ENCODE measurements at regions not wholly inside any gene's neighbourhood (a gene's known extent, or its start where the extent isn't known, plus 50 kb on each side); places are given as distances from the start of the nearest gene placed in this dataset.

- TF ChIP-seq POLR2A (IDR thresholded peaks at IDR 0.05): no peak
- no peak for TF ChIP-seq POLR2AphosphoS5 (IDR thresholded peaks at IDR 0.05)
- no peak for TF ChIP-seq CTCF (IDR thresholded peaks at IDR 0.05 in 8 of 11, conservative IDR thresholded peaks at IDR 0.05 in 3 of 11)
- intact Hi-C loops (cut with DNase I; ENCODE audit: low total_unique reads): no loop called here
- no peak overlapping the region for H3K27ac ChIP-seq
- peaks cover 0 to 54% (median 0%) of the 10 kb centered on the region in 7 donors for H3K27me3 ChIP-seq (replicated peaks in 1 of 7)
- H3K9me3 ChIP-seq: peaks cover 0 to 17% (median 1%) of the 10 kb centered on the region in 8 donors
- no peak overlapping the region for H3K4me3 ChIP-seq
- no peak for DNase-seq
- WGBS, 5 donors: 65 to 86% (median 77%) methylated on average over 1 of the region's 1 CpG
- H3K36me3 ChIP-seq: no peaks in the 10 kb centered on the region
- H3K4me1 ChIP-seq: no peaks in the 10 kb centered on the region
Measured at GRCh38 chr11:110032957-110033570, 60.1 kb upstream of the ZC3H12C start.

- DNase-seq: no peak
- Histone ChIP-seq H3K9me3 (no peaks in the 10 kb centered on the region), H3K36me3 (no peaks in the 10 kb centered on the region), H3K4me1 (no peaks in the 10 kb centered on the region), H3K27ac (no peak overlapping the region), H3K4me3 (no peak overlapping the region), H3K27me3 (replicated peaks in 1 of 7) (peaks cover 0 to 71% (median 0%) of the 10 kb centered on the region in 7 donors)
- intact Hi-C loops (cut with DNase I; ENCODE audit: low total_unique reads): no loop called here
- TF ChIP-seq CTCF (IDR thresholded peaks at IDR 0.05 in 8 of 11, conservative IDR thresholded peaks at IDR 0.05 in 3 of 11): no peak
- TF ChIP-seq POLR2A (IDR thresholded peaks at IDR 0.05): no peak
- no peak for TF ChIP-seq POLR2AphosphoS5 (IDR thresholded peaks at IDR 0.05)
- 70 to 76% (median 73%) methylated on average over 4 of the region's 4 CpGs for WGBS, 5 donors
Measured at GRCh38 chr11:110034806-110035205, 58.4 kb upstream of the ZC3H12C start.

GRCh38 chr11:110035357-110035756 lies 57.8 kb upstream of the ZC3H12C start:
- H3K27me3 ChIP-seq (replicated peaks in 1 of 7): peaks cover 0 to 67% (median 0%) of the 10 kb centered on the region in 7 donors
- no peak overlapping the region for H3K27ac ChIP-seq
- intact Hi-C loops (cut with DNase I; ENCODE audit: low total_unique reads): no loop called here
- no peak for TF ChIP-seq POLR2A (IDR thresholded peaks at IDR 0.05)
- no peak for TF ChIP-seq CTCF (IDR thresholded peaks at IDR 0.05 in 8 of 11, conservative IDR thresholded peaks at IDR 0.05 in 3 of 11)
- TF ChIP-seq POLR2AphosphoS5 (IDR thresholded peaks at IDR 0.05): no peak
- H3K36me3 ChIP-seq: no peaks in the 10 kb centered on the region
- 48 to 99% (median 51%) methylated on average over 2 of the region's 2 CpGs for WGBS, 5 donors
- no peaks in the 10 kb centered on the region for H3K4me1 ChIP-seq
- no peaks in the 10 kb centered on the region for H3K9me3 ChIP-seq
- DNase-seq: no peak
- H3K4me3 ChIP-seq: no peak overlapping the region

- Histone ChIP-seq H3K4me1 (no peaks in the 10 kb centered on the region), H3K9me3 (no peaks in the 10 kb centered on the region), H3K4me3 (no peak overlapping the region), H3K27me3 (replicated peaks in 1 of 7) (peaks cover 0 to 59% (median 0%) of the 10 kb centered on the region in 7 donors), H3K36me3 (no peaks in the 10 kb centered on the region), H3K27ac (no peak overlapping the region)
- intact Hi-C loops (cut with DNase I; ENCODE audit: low total_unique reads): no loop called here
- 66 to 87% (median 78%) methylated on average over 3 of the region's 3 CpGs for WGBS, 5 donors
- DNase-seq: no peak
- TF ChIP-seq CTCF (IDR thresholded peaks at IDR 0.05 in 8 of 11, conservative IDR thresholded peaks at IDR 0.05 in 3 of 11): no peak
- no peak for TF ChIP-seq POLR2AphosphoS5 (IDR thresholded peaks at IDR 0.05)
- no peak for TF ChIP-seq POLR2A (IDR thresholded peaks at IDR 0.05)
Measured at GRCh38 chr11:110038201-110038600, 55.0 kb upstream of the ZC3H12C start.

Data from spleen (tissue), 11 donors.